Transverse colon (tissue), 4 donors: ENCODE measurements at regions not wholly inside any gene's neighbourhood (a gene's known extent, or its start where the extent isn't known, plus 50 kb on each side); places are given as distances from the start of the nearest gene placed in this dataset.

Source experiments
- CTCF ChIP-seq, 5 experiments: fragments of 200-600 bp in 3 of 5; fragments of 450-650 bp in 2 of 5; sonication (generic) in 3 of 5; IDR thresholded peaks; 1 replicate in 2 of 5; 2 replicates in 3 of 5; pipeline ENCODE4 v1.5.1; 2016 to 2017; ENCODE audit warnings: antibody characterized with exemption in 5 of 5, inconsistent platforms in 3 of 5, mild to moderate bottlenecking in 2 of 5, moderate library complexity in 1 of 5
- POLR2A ChIP-seq: fragments of 450-650 bp; IDR thresholded peaks from one replicate; pipeline ENCODE4 v1.6.1; 2016; ENCODE audit warnings: antibody characterized with exemption, mild to moderate bottlenecking, moderate library complexity
- POLR2AphosphoS5 ChIP-seq, 3 donors: sonication (generic); formaldehyde crosslinking; IDR thresholded peaks; one replicate each; pipeline ENCODE4 v1.6.1; 2016; ENCODE audit warnings: antibody characterized with exemption in 3 of 3

GRCh38 chr18:2396162-2396505 is 175.2 kb downstream of the METTL4 start:
- TF ChIP-seq POLR2AphosphoS5 (IDR thresholded peaks at IDR 0.05) (no peak), CTCF (IDR thresholded peaks at IDR 0.05) (no peak), POLR2A (no peak)
